Osteocyte (in vitro differentiated cells): ENCODE measurements at regions not wholly inside any gene's neighbourhood (a gene's known extent, or its start where the extent isn't known, plus 50 kb on each side); places are given as distances from the start of the nearest gene placed in this dataset.

Source experiments
- DNase-seq: peaks from one replicate; pipeline ENCODE4 v3.0.0; 2021; ENCODE audit warnings: mixed read lengths; ENCODE audit not compliant: unreplicated experiment; ENCODE audit errors: extremely low spot score
- H3K27ac Mint-ChIP-seq: one replicate; pipeline ENCODE4 v1.8.0; 2021; ENCODE audit warnings: mild to moderate bottlenecking, mixed read lengths; ENCODE audit not compliant: unreplicated experiment
- H3K27me3 Mint-ChIP-seq: one replicate; pipeline ENCODE4 v1.8.0; 2021; ENCODE audit warnings: mixed read lengths; ENCODE audit not compliant: unreplicated experiment
- H3K36me3 Mint-ChIP-seq: one replicate; pipeline ENCODE4 v1.8.0; 2021; ENCODE audit warnings: mixed read lengths; ENCODE audit not compliant: unreplicated experiment
- H3K4me1 Mint-ChIP-seq: one replicate; pipeline ENCODE4 v1.8.0; 2021; ENCODE audit warnings: mixed read lengths; ENCODE audit not compliant: unreplicated experiment
- H3K4me3 Mint-ChIP-seq: one replicate; pipeline ENCODE4 v1.8.0; 2021; ENCODE audit warnings: mild to moderate bottlenecking, moderate library complexity, mixed read lengths; ENCODE audit not compliant: unreplicated experiment
- H3K9me3 Mint-ChIP-seq: one replicate; pipeline ENCODE4 v1.8.0; 2021; ENCODE audit warnings: mixed read lengths; ENCODE audit not compliant: unreplicated experiment
- CTCF ChIP-seq: fragments of 200-600 bp; sonication (generic); IDR thresholded peaks from 2 replicates; pipeline ENCODE4 v1.5.0; 2021; ENCODE audit warnings: antibody characterized with exemption, mild to moderate bottlenecking, moderate library complexity

GRCh38 chr12:75759842-75760572 is 248.6 kb upstream of the KRR1 start:
- no peak overlapping the region for H3K4me3 Mint-ChIP-seq
- DNase-seq: no peak

GRCh38 chr12:75759196-75759595 is 247.8 kb upstream of the KRR1 start:
- no peaks in the 10 kb centered on the region for H3K9me3 Mint-ChIP-seq
- peaks cover 19% of the 10 kb centered on the region for H3K4me1 Mint-ChIP-seq
- TF ChIP-seq CTCF: no peak
- H3K27ac Mint-ChIP-seq: no peak overlapping the region
- DNase-seq: no peak
- H3K27me3 Mint-ChIP-seq: no peaks in the 10 kb centered on the region
- no peak overlapping the region for H3K4me3 Mint-ChIP-seq
- no peaks in the 10 kb centered on the region for H3K36me3 Mint-ChIP-seq

More at GRCh38 chr12:75759842-75760572, 248.6 kb upstream of the KRR1 start:
- TF ChIP-seq CTCF: no peak
- no peaks in the 10 kb centered on the region for H3K9me3 Mint-ChIP-seq
- H3K27ac Mint-ChIP-seq: peak overlapping the region; percentile 9
- H3K36me3 Mint-ChIP-seq: no peaks in the 10 kb centered on the region
- no peaks in the 10 kb centered on the region for H3K27me3 Mint-ChIP-seq
- H3K4me1 Mint-ChIP-seq: peaks cover 15% of the 10 kb centered on the region

- Mint-ChIP-seq H3K27ac (no peak overlapping the region), H3K4me3 (no peak overlapping the region), H3K36me3 (no peaks in the 10 kb centered on the region), H3K27me3 (no peaks in the 10 kb centered on the region), H3K4me1 (peaks cover 29% of the 10 kb centered on the region), H3K9me3 (no peaks in the 10 kb centered on the region)
- TF ChIP-seq CTCF: no peak
- no peak for DNase-seq
Observed at GRCh38 chr12:75756771-75757170, 245.4 kb upstream of the KRR1 start.

- Mint-ChIP-seq H3K27me3 (no peaks in the 10 kb centered on the region), H3K27ac (no peak overlapping the region), H3K4me3 (no peak overlapping the region), H3K36me3 (no peaks in the 10 kb centered on the region), H3K9me3 (no peaks in the 10 kb centered on the region), H3K4me1 (peaks cover 36% of the 10 kb centered on the region)
- DNase-seq: no peak
- TF ChIP-seq CTCF: no peak
Observed at GRCh38 chr12:75756111-75756510, 244.7 kb upstream of the KRR1 start.

GRCh38 chr12:75754698-75755097 is 243.3 kb upstream of the KRR1 start:
- Mint-ChIP-seq H3K27me3 (no peaks in the 10 kb centered on the region), H3K9me3 (no peaks in the 10 kb centered on the region), H3K36me3 (no peaks in the 10 kb centered on the region), H3K27ac (no peak overlapping the region), H3K4me1 (peaks cover 42% of the 10 kb centered on the region), H3K4me3 (no peak overlapping the region)
- TF ChIP-seq CTCF: no peak
- no peak for DNase-seq
